ENCODE measurements at regions not wholly inside any gene's neighbourhood (a gene's known extent, or its start where the extent isn't known, plus 50 kb on each side); places are given as distances from the start of the nearest gene placed in this dataset.

- peaks cover 0 to 8% (median 3%) of the 10 kb centered on the region in 8 donors for H3K9me3 Mint-ChIP-seq
Observed at GRCh38 chr6:91337967-91338366, 751.1 kb upstream of the MAP3K7 start.

GRCh38 chr6:91330896-91331295, 744.0 kb upstream of the MAP3K7 start:
- H3K9me3 Mint-ChIP-seq = peaks cover 0 to 10% (median 2%) of the 10 kb centered on the region in 8 donors
- H3K4me1 Mint-ChIP-seq = no peaks in the 10 kb centered on the region
- H3K27me3 Mint-ChIP-seq = no peaks in the 10 kb centered on the region
- H3K27ac ChIP-seq (ENCODE audit: low read depth, low read length) = no peak overlapping the region
- H3K27me3 ChIP-seq (ENCODE audit: insufficient read depth, low read length) = no peaks in the 10 kb centered on the region
- intact Hi-C loops (cut with micrococcal nuclease) = no loop called here
- H3K27ac Mint-ChIP-seq = no peak overlapping the region
- H3K4me3 Mint-ChIP-seq = no peak overlapping the region
- POLR2A ChIA-PET (ENCODE audit: partially characterized antibody) = no interaction called here
- DNase-seq = no peak
- no peak overlapping the region for H3K4me3 ChIP-seq (ENCODE audit: low read length in 2 of 2)
- H3K36me3 ChIP-seq (ENCODE audit: insufficient read depth, low read length) = no peaks in the 10 kb centered on the region
- no peaks in the 10 kb centered on the region for H3K36me3 Mint-ChIP-seq
- no peaks in the 10 kb centered on the region for H3K9me3 ChIP-seq (ENCODE audit: control insufficient read depth in 1 of 2, low read length in 2 of 2)
- CTCF ChIA-PET (ENCODE audit: partially characterized antibody) = no interaction called here
- no peaks in the 10 kb centered on the region for H3K4me1 ChIP-seq (ENCODE audit: insufficient read depth, low read length)

More at GRCh38 chr6:91337967-91338366, 751.1 kb upstream of the MAP3K7 start:
- Histone ChIP-seq H3K9me3 (ENCODE audit: control insufficient read depth in 1 of 2, low read length in 2 of 2) (no peaks in the 10 kb centered on the region), H3K4me1 (ENCODE audit: insufficient read depth, low read length) (no peaks in the 10 kb centered on the region), H3K36me3 (ENCODE audit: insufficient read depth, low read length) (no peaks in the 10 kb centered on the region), H3K4me3 (ENCODE audit: low read length in 2 of 2) (no peak overlapping the region), H3K27ac (ENCODE audit: low read depth, low read length) (no peak overlapping the region), H3K27me3 (ENCODE audit: insufficient read depth, low read length) (no peaks in the 10 kb centered on the region)
- Mint-ChIP-seq H3K36me3 (no peaks in the 10 kb centered on the region), H3K27ac (no peak overlapping the region), H3K27me3 (no peaks in the 10 kb centered on the region), H3K4me1 (no peaks in the 10 kb centered on the region), H3K4me3 (no peak overlapping the region)
- intact Hi-C loops (cut with micrococcal nuclease) = no loop called here
- CTCF ChIA-PET (ENCODE audit: partially characterized antibody) = no interaction called here
- POLR2A ChIA-PET (ENCODE audit: partially characterized antibody) = no interaction called here
- no peak for DNase-seq

- Histone ChIP-seq H3K4me1 (ENCODE audit: insufficient read depth, low read length) (no peaks in the 10 kb centered on the region), H3K9me3 (ENCODE audit: control insufficient read depth in 1 of 2, low read length in 2 of 2) (no peaks in the 10 kb centered on the region), H3K27me3 (ENCODE audit: insufficient read depth, low read length) (no peaks in the 10 kb centered on the region), H3K27ac (ENCODE audit: low read depth, low read length) (no peak overlapping the region), H3K4me3 (ENCODE audit: low read length in 2 of 2) (no peak overlapping the region), H3K36me3 (ENCODE audit: insufficient read depth, low read length) (no peaks in the 10 kb centered on the region)
- ChIA-PET POLR2A (ENCODE audit: partially characterized antibody) (no interaction called here), CTCF (ENCODE audit: partially characterized antibody) (no interaction called here)
- Mint-ChIP-seq H3K4me3 (no peak overlapping the region), H3K9me3 (peaks cover 0 to 5% (median 0%) of the 10 kb centered on the region in 8 donors), H3K27ac (no peak overlapping the region), H3K36me3 (no peaks in the 10 kb centered on the region), H3K4me1 (no peaks in the 10 kb centered on the region), H3K27me3 (no peaks in the 10 kb centered on the region)
- DNase-seq = no peak
- intact Hi-C loops (cut with micrococcal nuclease) = no loop called here
Observed at GRCh38 chr6:91328241-91328640, 741.4 kb upstream of the MAP3K7 start.

- H3K27me3 ChIP-seq (ENCODE audit: insufficient read depth, low read length) = no peaks in the 10 kb centered on the region
- no peaks in the 10 kb centered on the region for H3K9me3 ChIP-seq (ENCODE audit: control insufficient read depth in 1 of 2, low read length in 2 of 2)
- intact Hi-C loops (cut with micrococcal nuclease) = no loop called here
Observed at GRCh38 chr6:91324711-91325110, 737.8 kb upstream of the MAP3K7 start.

GRCh38 chr6:91317984-91318383, 731.1 kb upstream of the MAP3K7 start:
- ChIA-PET POLR2A (ENCODE audit: partially characterized antibody) (no interaction called here), CTCF (ENCODE audit: partially characterized antibody) (no interaction called here)
- Mint-ChIP-seq H3K27me3 (no peaks in the 10 kb centered on the region), H3K27ac (no peak overlapping the region), H3K4me3 (no peak overlapping the region), H3K36me3 (no peaks in the 10 kb centered on the region), H3K4me1 (no peaks in the 10 kb centered on the region), H3K9me3 (peaks cover 0 to 5% (median 0%) of the 10 kb centered on the region in 8 donors)
- no peak for DNase-seq
- no peak overlapping the region for H3K27ac ChIP-seq (ENCODE audit: low read depth, low read length)
- no peaks in the 10 kb centered on the region for H3K27me3 ChIP-seq (ENCODE audit: insufficient read depth, low read length)
- H3K4me1 ChIP-seq (ENCODE audit: insufficient read depth, low read length) = no peaks in the 10 kb centered on the region
- H3K4me3 ChIP-seq (ENCODE audit: low read length in 2 of 2) = no peak overlapping the region
- no peaks in the 10 kb centered on the region for H3K36me3 ChIP-seq (ENCODE audit: insufficient read depth, low read length)
- intact Hi-C loops (cut with micrococcal nuclease) = no loop called here
- H3K9me3 ChIP-seq (ENCODE audit: control insufficient read depth in 1 of 2, low read length in 2 of 2) = no peaks in the 10 kb centered on the region

More at GRCh38 chr6:91324711-91325110, 737.8 kb upstream of the MAP3K7 start:
- Histone ChIP-seq H3K4me3 (ENCODE audit: low read length in 2 of 2) (no peak overlapping the region), H3K27ac (ENCODE audit: low read depth, low read length) (no peak overlapping the region), H3K36me3 (ENCODE audit: insufficient read depth, low read length) (no peaks in the 10 kb centered on the region), H3K4me1 (ENCODE audit: insufficient read depth, low read length) (no peaks in the 10 kb centered on the region)
- CTCF ChIA-PET (ENCODE audit: partially characterized antibody) = no interaction called here
- POLR2A ChIA-PET (ENCODE audit: partially characterized antibody) = no interaction called here
- no peak for DNase-seq
- no peak overlapping the region for H3K27ac Mint-ChIP-seq
- no peaks in the 10 kb centered on the region for H3K36me3 Mint-ChIP-seq
- H3K9me3 Mint-ChIP-seq = peaks cover 0 to 3% (median 0%) of the 10 kb centered on the region in 8 donors
- H3K27me3 Mint-ChIP-seq = no peaks in the 10 kb centered on the region
- no peaks in the 10 kb centered on the region for H3K4me1 Mint-ChIP-seq
- H3K4me3 Mint-ChIP-seq = no peak overlapping the region

GRCh38 chr6:91317247-91317835, 730.5 kb upstream of the MAP3K7 start:
- ChIA-PET CTCF (ENCODE audit: partially characterized antibody) (no interaction called here), POLR2A (ENCODE audit: partially characterized antibody) (no interaction called here)
- H3K9me3 ChIP-seq (ENCODE audit: control insufficient read depth in 1 of 2, low read length in 2 of 2) = no peaks in the 10 kb centered on the region

GRCh38 chr6:91310178-91310577, 723.3 kb upstream of the MAP3K7 start:
- Mint-ChIP-seq H3K27me3 (no peaks in the 10 kb centered on the region), H3K4me1 (no peaks in the 10 kb centered on the region), H3K4me3 (no peak overlapping the region), H3K36me3 (no peaks in the 10 kb centered on the region), H3K9me3 (peaks cover 0 to 4% (median 0%) of the 10 kb centered on the region in 8 donors), H3K27ac (no peak overlapping the region)
- H3K36me3 ChIP-seq (ENCODE audit: insufficient read depth, low read length) = no peaks in the 10 kb centered on the region
- POLR2A ChIA-PET (ENCODE audit: partially characterized antibody) = no interaction called here
- no peaks in the 10 kb centered on the region for H3K4me1 ChIP-seq (ENCODE audit: insufficient read depth, low read length)
- H3K9me3 ChIP-seq (ENCODE audit: control insufficient read depth in 1 of 2, low read length in 2 of 2) = no peaks in the 10 kb centered on the region
- H3K4me3 ChIP-seq (ENCODE audit: low read length in 2 of 2) = no peak overlapping the region
- CTCF ChIA-PET (ENCODE audit: partially characterized antibody) = no interaction called here
- intact Hi-C loops (cut with micrococcal nuclease) = no loop called here
- H3K27me3 ChIP-seq (ENCODE audit: insufficient read depth, low read length) = no peaks in the 10 kb centered on the region
- no peak overlapping the region for H3K27ac ChIP-seq (ENCODE audit: low read depth, low read length)
- no peak for DNase-seq

More at GRCh38 chr6:91317247-91317835, 730.5 kb upstream of the MAP3K7 start:
- Mint-ChIP-seq H3K27ac (no peak overlapping the region), H3K4me1 (no peaks in the 10 kb centered on the region), H3K36me3 (no peaks in the 10 kb centered on the region), H3K4me3 (no peak overlapping the region), H3K27me3 (no peaks in the 10 kb centered on the region), H3K9me3 (peaks cover 0 to 5% (median 0%) of the 10 kb centered on the region in 8 donors)
- DNase-seq = no peak
- Histone ChIP-seq H3K27me3 (ENCODE audit: insufficient read depth, low read length) (no peaks in the 10 kb centered on the region), H3K4me1 (ENCODE audit: insufficient read depth, low read length) (no peaks in the 10 kb centered on the region), H3K4me3 (ENCODE audit: low read length in 2 of 2) (no peak overlapping the region), H3K27ac (ENCODE audit: low read depth, low read length) (no peak overlapping the region), H3K36me3 (ENCODE audit: insufficient read depth, low read length) (no peaks in the 10 kb centered on the region)
- intact Hi-C loops (cut with micrococcal nuclease) = no loop called here

GRCh38 chr6:91305755-91306154, 718.9 kb upstream of the MAP3K7 start:
- H3K4me3 Mint-ChIP-seq = no peak overlapping the region
- CTCF ChIA-PET (ENCODE audit: partially characterized antibody) = no interaction called here
- DNase-seq = no peak
- H3K4me1 ChIP-seq (ENCODE audit: insufficient read depth, low read length) = no peaks in the 10 kb centered on the region
- H3K4me3 ChIP-seq (ENCODE audit: low read length in 2 of 2) = no peak overlapping the region
- POLR2A ChIA-PET (ENCODE audit: partially characterized antibody) = no interaction called here
- H3K27me3 ChIP-seq (ENCODE audit: insufficient read depth, low read length) = no peaks in the 10 kb centered on the region
- intact Hi-C loops (cut with micrococcal nuclease) = no loop called here
- H3K36me3 ChIP-seq (ENCODE audit: insufficient read depth, low read length) = no peaks in the 10 kb centered on the region
- H3K4me1 Mint-ChIP-seq = no peaks in the 10 kb centered on the region
- H3K27ac ChIP-seq (ENCODE audit: low read depth, low read length) = no peak overlapping the region
- no peak overlapping the region for H3K27ac Mint-ChIP-seq
- no peaks in the 10 kb centered on the region for H3K27me3 Mint-ChIP-seq
- H3K9me3 Mint-ChIP-seq = peaks cover 0 to 9% (median 4%) of the 10 kb centered on the region in 8 donors
- no peaks in the 10 kb centered on the region for H3K36me3 Mint-ChIP-seq
- no peaks in the 10 kb centered on the region for H3K9me3 ChIP-seq (ENCODE audit: control insufficient read depth in 1 of 2, low read length in 2 of 2)
